ENCODE measurements at regions not wholly inside any gene's neighbourhood (a gene's known extent, or its start where the extent isn't known, plus 50 kb on each side); places are given as distances from the start of the nearest gene placed in this dataset.

- DNase-seq (no peak), ATAC-seq (no peak)
Measured at GRCh38 chr1:79839882-79840281, 833.4 kb upstream of the ADGRL4 start.

GRCh38 chr1:79827446-79827845, 820.9 kb upstream of the ADGRL4 start:
- no peak for DNase-seq

DNA sequence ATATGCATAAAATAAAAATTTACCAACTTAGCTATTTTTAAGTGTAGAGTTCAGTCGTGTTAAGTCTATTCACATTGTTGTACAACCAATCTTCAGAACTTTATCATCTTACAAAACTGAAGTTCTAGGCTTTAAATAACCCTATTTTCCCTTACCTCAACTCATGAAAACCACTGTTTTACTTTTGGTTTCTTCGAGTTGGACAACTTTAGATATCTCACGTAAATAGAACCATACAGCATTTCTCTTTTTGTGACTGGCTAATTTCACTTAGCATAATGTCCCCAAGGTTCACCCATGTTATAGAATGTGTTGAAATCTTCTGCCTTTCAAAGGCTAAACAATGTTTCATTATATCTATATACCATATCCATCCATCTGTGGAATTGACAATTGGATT, 819.0 kb upstream of the ADGRL4 start:
- ATAC-seq (no peak), DNase-seq (no peak)

More at GRCh38 chr1:79827446-79827845, 820.9 kb upstream of the ADGRL4 start:
- ATAC-seq, result no peak

DNA sequence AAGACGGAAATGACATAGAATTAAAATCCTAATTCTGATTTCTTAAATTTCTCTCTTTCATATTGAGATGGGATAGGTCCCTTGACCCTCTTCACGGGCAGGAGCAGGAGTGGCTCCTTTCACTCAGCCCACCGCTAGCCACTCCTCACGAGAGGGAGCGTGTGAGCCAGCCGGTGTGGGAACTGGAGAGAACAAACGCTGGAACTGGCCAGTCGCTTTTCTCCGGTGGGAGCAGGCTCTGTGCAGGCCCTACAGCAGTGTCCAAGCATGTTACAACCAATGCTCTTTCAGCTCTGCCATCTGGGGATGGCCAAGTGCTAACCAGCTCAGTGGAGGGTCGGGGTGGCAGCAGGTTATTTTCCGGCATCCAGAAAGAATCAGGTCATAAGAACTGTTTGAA, 815.5 kb upstream of the ADGRL4 start:
- no peak for ATAC-seq
- no peak for DNase-seq

DNA sequence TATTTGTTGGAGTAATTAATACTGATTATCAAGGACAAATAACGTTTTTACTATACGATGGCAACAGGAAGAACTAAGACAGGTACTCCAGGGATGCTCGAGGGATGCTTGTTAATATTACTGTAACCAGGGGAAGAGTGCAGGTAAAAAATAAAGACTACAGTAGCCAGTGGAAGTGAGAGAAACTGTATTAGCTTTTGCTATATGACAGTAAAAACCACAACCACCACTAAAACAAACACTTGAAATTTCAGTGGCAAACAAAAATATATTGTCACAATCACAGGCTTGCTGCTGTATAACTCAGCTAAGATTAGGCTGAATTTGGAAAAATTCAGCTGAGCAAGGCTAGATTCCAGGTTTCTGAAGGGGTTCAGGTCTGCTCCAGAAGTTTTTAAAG, 812.6 kb upstream of the ADGRL4 start:
- DNase-seq (no peak), ATAC-seq (no peak)

DNA sequence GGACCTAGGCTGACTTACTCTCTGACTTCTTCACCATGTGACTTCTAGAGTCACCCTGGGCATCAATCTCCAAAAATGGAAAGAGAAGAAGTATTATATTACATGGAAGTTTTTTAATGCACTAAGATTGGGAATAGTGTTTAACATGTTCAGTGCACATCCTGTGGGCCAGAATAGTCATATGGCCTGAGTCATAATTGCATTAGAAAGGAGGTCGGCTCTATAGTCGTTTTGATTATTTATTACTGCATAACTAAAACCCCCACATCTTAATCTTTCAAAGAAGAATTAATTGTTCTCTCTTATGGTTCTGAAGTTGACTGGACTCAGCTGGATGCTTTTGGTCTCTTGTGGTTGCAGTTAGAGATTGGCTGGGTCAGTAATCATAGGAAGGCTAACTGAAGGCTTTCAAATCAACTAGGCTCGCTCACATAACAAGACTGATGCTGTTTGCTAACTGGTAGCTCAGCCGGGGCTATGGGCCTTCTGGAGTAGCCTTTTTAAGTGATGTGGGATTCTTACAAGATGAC, 810.6 kb upstream of the ADGRL4 start:
- DNase-seq, result no peak
- no peak for ATAC-seq

DNA sequence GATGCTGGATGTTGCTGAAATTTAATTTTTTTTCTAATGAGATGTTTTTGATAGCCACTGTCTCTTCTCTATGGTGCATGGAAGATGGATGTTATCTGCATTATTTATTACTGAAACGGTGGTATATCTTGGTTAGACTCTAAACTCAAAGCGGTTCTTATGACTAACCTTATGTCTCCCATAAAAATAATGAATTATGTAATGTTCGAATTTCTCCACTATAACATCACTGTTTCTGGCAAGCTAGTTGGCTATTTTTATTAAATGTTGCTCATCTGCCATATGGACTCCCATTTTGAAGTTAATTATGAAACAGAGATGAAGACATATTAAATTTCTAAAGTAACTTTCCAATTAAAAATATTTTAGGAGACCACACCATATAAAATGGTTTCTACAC, 808.6 kb upstream of the ADGRL4 start:
- DNase-seq, result no peak

DNA sequence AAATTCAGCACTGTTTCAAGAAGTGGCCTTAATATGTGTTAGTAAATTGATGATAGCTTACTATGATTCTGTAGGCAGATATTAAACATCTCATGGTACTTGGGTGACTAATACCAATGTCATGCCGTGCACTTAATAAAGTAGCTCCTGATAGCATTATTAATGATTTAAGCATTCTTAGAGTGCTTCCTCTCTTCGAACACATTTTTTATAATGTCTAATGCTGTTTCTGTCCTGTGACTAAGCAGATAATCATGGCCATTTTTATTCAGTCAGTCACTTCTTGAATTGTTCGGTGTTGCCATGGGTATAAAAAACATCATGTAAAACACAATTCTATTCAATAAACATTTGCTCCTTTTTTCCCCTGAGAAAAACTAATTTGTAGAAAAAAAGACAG, 804.6 kb upstream of the ADGRL4 start:
- DNase-seq (no peak), ATAC-seq (no peak)

More for the DNA sequence above, 808.6 kb upstream of the ADGRL4 start:
- ATAC-seq, result no peak

GRCh38 chr1:79808816-79809475, 802.4 kb upstream of the ADGRL4 start:
- no peak for ATAC-seq
- no peak for DNase-seq

GRCh38 chr1:79807816-79808215, 801.3 kb upstream of the ADGRL4 start:
- DNase-seq (no peak), ATAC-seq (no peak)

- ATAC-seq (no peak), DNase-seq (no peak)
Measured at GRCh38 chr1:79797487-79797886, 791.0 kb upstream of the ADGRL4 start.

DNA sequence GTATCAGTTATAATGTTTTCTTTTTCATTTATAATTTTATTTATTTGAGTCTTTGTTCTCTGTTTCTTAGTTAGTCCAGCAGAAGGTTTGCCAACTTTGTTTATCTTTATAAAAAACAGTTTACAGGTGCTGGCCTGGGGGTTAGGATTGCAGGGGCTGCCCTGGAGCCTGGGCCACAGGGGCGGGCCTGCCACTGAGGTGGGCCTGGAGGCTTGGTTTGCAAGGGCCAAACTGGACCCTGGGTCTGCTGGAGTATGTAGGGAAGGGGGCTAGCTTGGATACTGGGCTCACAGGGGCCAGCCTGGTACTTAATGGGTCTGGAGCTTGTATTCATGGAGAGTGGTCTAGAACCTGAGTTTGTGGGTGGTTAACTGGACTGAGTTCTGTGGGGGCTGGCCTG, 789.9 kb upstream of the ADGRL4 start:
- no peak for DNase-seq

GRCh38 chr1:79792219-79792930, 785.8 kb upstream of the ADGRL4 start:
- no peak for DNase-seq
- no peak for ATAC-seq

More for the DNA sequence above, 789.9 kb upstream of the ADGRL4 start:
- no peak for ATAC-seq

DNA sequence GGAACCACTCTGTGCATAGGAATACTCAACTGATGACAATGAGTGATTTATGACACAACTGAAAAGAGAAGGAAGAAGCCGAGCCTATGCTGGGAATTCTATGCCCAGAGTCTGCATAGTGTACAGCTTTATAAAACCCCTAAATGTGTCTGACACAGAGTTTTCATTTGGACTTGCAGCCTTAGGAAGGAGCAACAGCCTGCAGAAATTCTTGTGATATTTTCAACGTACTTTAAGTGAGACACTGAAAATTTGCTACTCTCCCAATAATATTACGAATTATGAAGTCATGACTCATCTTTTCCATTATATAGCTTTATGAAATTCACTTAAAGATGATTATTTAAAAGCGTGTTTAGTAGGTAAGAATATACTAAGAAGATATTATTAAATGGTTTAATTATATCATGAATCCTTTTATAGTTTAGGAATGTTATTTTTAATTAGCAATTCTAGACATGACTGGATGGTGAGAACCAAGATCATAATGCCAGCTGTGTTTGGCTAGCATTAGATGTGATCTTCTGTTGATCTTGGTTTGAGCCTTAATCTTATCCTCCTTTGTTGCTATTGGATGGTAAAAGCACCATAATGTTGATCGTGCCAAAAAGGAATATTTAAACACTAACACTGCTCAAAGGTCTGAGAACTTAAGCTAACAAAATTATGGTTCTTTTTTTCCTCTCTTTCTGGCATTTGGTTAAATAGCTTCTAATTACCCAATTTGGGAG, 785.1 kb upstream of the ADGRL4 start:
- DNase-seq, result no peak

DNA sequence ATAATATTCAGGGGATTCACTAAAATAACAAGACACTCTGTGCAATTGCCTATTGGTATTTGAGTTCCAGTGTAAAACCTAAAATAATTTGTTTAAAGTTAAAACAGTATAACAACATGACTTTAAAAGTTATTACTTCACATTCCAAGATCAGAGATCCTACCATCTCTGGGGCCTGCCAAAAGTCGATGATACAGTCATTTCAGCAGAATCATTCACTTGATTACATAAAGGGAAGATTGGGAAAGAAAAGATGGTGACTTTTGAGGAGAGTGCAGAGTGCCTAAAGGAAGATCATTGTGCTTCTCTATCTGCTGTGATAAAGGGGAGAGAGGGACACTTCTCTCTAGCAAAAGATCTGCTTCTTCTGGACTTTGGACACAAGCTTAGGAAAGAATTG, 784.4 kb upstream of the ADGRL4 start:
- no peak for ATAC-seq

More for the DNA sequence above, 785.1 kb upstream of the ADGRL4 start:
- ATAC-seq, result no peak

GRCh38 chr1:79787631-79788030, 781.1 kb upstream of the ADGRL4 start:
- no peak for DNase-seq
- ATAC-seq, result no peak

More for the DNA sequence above, 784.4 kb upstream of the ADGRL4 start:
- DNase-seq, result no peak

GRCh38 chr1:79785964-79786363, 779.4 kb upstream of the ADGRL4 start:
- no peak for ATAC-seq

GRCh38 chr1:79785561-79785960, 779.0 kb upstream of the ADGRL4 start:
- no peak for ATAC-seq
- DNase-seq, result no peak

More at GRCh38 chr1:79785964-79786363, 779.4 kb upstream of the ADGRL4 start:
- no peak for DNase-seq

- no peak for DNase-seq
Measured at GRCh38 chr1:79781261-79781660, 774.7 kb upstream of the ADGRL4 start.

GRCh38 chr1:79777481-79778219, 771.1 kb upstream of the ADGRL4 start:
- ATAC-seq, result no peak
- no peak for DNase-seq

More at GRCh38 chr1:79781261-79781660, 774.7 kb upstream of the ADGRL4 start:
- no peak for ATAC-seq

DNA sequence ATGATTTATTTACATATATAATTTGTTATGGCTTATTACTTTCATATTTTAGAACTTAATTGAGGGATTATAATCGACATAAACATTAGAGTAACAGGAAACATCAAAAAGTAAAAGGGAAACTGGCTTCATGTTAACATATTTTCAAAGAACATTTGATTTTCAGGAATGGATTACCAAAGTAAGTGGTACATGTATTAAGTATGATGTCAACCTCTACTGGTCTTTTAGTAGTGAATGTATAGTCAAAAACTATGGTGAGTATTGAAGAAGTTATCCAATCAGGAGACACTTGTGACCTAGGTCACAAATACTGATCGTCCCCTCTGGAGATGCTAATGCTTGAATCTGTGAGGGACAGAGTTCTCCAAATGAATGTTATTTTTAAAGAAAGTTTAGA, 768.9 kb upstream of the ADGRL4 start:
- ATAC-seq (no peak), DNase-seq (no peak)

DNA sequence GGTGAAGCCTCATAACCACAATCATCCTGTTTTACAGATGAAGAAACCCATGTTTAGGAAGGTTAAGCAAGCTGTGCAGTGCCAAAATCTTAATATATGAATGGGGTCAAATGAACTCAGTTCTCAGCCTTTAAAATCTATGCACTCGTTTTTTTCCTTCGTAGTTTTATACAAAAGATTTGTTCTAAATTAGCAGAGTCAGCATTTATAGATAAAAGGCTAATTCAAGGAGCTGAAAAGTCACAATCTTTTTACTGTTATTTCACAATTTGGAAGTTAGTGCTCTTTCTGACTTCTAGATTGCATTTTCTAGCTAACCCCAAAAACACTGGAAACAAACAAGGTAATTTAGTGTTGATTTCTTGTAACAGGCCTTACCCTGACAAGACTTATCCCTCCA, 766.9 kb upstream of the ADGRL4 start:
- DNase-seq, result no peak
- ATAC-seq, result no peak

Data from stimulated activated naive CD8-positive, alpha-beta T cell treated with anti-CD3 and anti-CD28 coated beads, Interleukin-15, Interleukin-2, amounts not matched to agents 100 U/mL and 50 U/mL, for 24 hours (primary cell).